SKM-1 treated with dmso at 0.1 percent for 144 hours (cell line): ENCODE measurements at regions not wholly inside any gene's neighbourhood (a gene's known extent, or its start where the extent isn't known, plus 50 kb on each side); places are given as distances from the start of the nearest gene placed in this dataset.

ENCODE experiments used
- DNase-seq: peaks from one replicate; lab custom pipeline; 2025; ENCODE audit not compliant: unreplicated experiment; lab: John Stamatoyannopoulos, UW

DNA sequence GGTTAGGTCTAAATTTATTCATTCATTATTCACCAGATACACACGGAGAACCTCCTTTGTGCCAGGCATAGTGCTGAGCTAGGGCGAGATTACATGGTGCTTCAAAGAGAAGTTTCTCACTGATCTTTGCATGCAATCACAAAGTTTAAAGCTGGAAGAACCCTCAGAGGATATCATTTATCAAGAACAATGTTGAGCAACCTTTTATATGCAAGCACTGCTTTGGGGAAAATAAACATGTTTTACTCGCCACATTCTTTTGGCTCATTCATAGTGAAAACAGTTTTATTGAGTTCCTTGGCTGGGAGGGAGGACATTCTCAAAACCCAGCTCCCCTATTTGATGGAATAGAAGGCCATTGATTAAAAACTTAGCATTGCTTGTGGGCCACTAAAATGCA lies 49.8 kb upstream of the XYLT1 start:
- no peak for DNase-seq
